GM23338 (cell line): ENCODE measurements at regions not wholly inside any gene's neighbourhood (a gene's known extent, or its start where the extent isn't known, plus 50 kb on each side); places are given as distances from the start of the nearest gene placed in this dataset.

Source experiments
- CTCF ChIP-seq, 2 experiments: fragments of 200-600 bp in 1 of 2; sonication (generic) in 1 of 2; conservative IDR thresholded peaks; 2 replicates each; pipeline versions ENCODE4 v1.5.1 to v1.6.1; 2016 to 2017; ENCODE audit warnings: antibody characterized with exemption in 2 of 2, low read depth in 2 of 2, mild to moderate bottlenecking in 2 of 2, moderate library complexity in 1 of 2
- POLR2AphosphoS5 ChIP-seq: IDR thresholded peaks from 2 replicates; pipeline ENCODE4 v1.6.1; 2016; ENCODE audit warnings: antibody characterized with exemption, low read depth

DNA sequence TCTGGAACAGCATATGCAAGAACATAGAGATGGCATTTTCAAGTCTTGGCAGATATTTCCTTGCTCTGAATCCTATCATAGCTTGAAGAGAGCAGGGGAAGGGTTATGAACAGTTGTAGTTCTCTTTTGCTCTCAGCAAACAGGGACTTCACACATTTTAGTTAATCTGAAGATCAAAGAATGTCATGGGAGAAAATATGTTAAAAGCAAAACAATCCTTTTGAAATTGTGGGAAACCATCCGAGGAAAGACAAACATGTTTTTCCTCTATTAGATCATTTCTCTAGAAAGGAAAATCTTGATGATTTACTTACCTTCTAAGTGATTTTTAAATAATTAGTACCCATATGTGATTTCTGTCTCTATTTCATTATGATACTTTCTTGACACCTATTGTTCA is 77.8 kb upstream of the DCBLD2 start:
- TF ChIP-seq CTCF (conservative IDR thresholded peaks at IDR 0.05; ENCODE audit: low read depth in 2 of 2) (no peak), POLR2AphosphoS5 (no peak)
